ENCODE measurements at regions not wholly inside any gene's neighbourhood (a gene's known extent, or its start where the extent isn't known, plus 50 kb on each side); places are given as distances from the start of the nearest gene placed in this dataset.

DNA sequence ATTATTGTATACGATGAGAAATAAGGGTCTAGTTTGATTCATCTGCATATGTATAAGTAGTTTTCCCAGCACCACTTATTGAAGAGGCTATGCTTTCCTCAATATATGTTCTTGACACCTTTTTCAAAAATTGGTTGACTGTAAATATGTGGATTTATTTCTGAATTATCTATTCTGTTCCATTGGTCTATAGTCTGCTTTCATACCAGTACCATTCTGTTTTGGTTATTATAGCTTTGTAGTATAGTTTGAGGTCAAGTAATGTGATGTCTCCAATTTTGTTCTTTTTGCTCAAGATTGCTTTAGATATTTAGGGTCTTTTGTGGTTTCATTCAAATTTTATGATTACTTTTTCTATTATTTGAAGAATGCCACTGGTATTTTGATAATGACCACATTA is 103.8 kb upstream of the LIPC start:
- Histone ChIP-seq H3K9ac (ENCODE audit: control insufficient read depth, insufficient read depth, low read length) (no peak overlapping the region), H3K4me3 (no peak overlapping the region), H3K4me1 (ENCODE audit: control insufficient read depth, insufficient read depth, low read length) (peaks cover 22% of the 10 kb centered on the region), H3K79me2 (ENCODE audit: control insufficient read depth, insufficient read depth, low read length) (no peaks in the 10 kb centered on the region), H4K20me1 (ENCODE audit: control insufficient read depth, insufficient read depth) (no peaks in the 10 kb centered on the region), H3K9me3 (replicated peaks; ENCODE audit: control insufficient read depth, insufficient read depth, low read length) (no peaks in the 10 kb centered on the region; the same call in 2 of the 3 replicates), H3K4me2 (ENCODE audit: control insufficient read depth, insufficient read depth) (no peak overlapping the region), H3K36me3 (ENCODE audit: control insufficient read depth in 2 of 2, insufficient read depth in 2 of 2, low read length in 1 of 2) (no peaks in the 10 kb centered on the region), H2AFZ (ENCODE audit: control insufficient read depth, low read depth, low read length) (no peak overlapping the region), H3K27ac (ENCODE audit: control insufficient read depth, insufficient read depth) (no peak overlapping the region), H3K27me3 (replicated peaks in 1 of 2; ENCODE audit: control insufficient read depth in 2 of 2, insufficient read depth in 2 of 2, low read length in 1 of 2) (no peaks in the 10 kb centered on the region)
- ChIA-PET SMC1A (ENCODE audit: uncharacterized antibody, unreplicated experiment) (interaction anchor here (1.0 kb wide), 1 partner anchor 10 kb away, joined by 3 read pairs; no protein-coding TSS in a partner anchor), POLR2A (no interaction called here), RAD21 (ENCODE audit: unreplicated experiment) (interaction anchor here (0.5 to 1.0 kb wide), 3 partner anchors 13 to 442 kb away, joined by 3 read pairs; no protein-coding TSS in a partner anchor), CTCF (no interaction called here)
- FAIRE-seq (no peak), ATAC-seq (no peak), DNase-seq (ENCODE audit: low read depth, low spot score) (no peak)
- TF ChIP-seq CREB1 (IDR thresholded peaks at IDR 0.05; ENCODE audit: low read depth) (no peak), TCF12 (IDR thresholded peaks at IDR 0.05; ENCODE audit: low read depth, low read length) (no peak), NR2F1 (conservative IDR thresholded peaks at IDR 0.05) (no peak), CREM (IDR thresholded peaks at IDR 0.05; ENCODE audit: low read depth) (no peak), MTA3 (IDR thresholded peaks at IDR 0.05; ENCODE audit: borderline replicate concordance, low read length) (no peak), SMAD1 (IDR thresholded peaks at IDR 0.05; ENCODE audit: low read depth, partially characterized antibody) (no peak), PAX8 (IDR thresholded peaks at IDR 0.05) (no peak)
- TF ChIP-seq, protein P1, sequence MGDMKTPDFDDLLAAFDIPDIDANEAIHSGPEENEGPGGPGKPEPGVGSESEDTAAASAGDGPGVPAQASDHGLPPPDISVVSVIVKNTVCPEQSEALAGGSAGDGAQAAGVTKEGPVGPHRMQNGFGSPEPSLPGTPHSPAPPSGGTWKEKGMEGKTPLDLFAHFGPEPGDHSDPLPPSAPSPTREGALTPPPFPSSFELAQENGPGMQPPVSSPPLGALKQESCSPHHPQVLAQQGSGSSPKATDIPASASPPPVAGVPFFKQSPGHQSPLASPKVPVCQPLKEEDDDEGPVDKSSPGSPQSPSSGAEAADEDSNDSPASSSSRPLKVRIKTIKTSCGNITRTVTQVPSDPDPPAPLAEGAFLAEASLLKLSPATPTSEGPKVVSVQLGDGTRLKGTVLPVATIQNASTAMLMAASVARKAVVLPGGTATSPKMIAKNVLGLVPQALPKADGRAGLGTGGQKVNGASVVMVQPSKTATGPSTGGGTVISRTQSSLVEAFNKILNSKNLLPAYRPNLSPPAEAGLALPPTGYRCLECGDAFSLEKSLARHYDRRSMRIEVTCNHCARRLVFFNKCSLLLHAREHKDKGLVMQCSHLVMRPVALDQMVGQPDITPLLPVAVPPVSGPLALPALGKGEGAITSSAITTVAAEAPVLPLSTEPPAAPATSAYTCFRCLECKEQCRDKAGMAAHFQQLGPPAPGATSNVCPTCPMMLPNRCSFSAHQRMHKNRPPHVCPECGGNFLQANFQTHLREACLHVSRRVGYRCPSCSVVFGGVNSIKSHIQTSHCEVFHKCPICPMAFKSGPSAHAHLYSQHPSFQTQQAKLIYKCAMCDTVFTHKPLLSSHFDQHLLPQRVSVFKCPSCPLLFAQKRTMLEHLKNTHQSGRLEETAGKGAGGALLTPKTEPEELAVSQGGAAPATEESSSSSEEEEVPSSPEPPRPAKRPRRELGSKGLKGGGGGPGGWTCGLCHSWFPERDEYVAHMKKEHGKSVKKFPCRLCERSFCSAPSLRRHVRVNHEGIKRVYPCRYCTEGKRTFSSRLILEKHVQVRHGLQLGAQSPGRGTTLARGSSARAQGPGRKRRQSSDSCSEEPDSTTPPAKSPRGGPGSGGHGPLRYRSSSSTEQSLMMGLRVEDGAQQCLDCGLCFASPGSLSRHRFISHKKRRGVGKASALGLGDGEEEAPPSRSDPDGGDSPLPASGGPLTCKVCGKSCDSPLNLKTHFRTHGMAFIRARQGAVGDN (IDR thresholded peaks at IDR 0.05) = no peak
- TF ChIP-seq, protein P2, sequence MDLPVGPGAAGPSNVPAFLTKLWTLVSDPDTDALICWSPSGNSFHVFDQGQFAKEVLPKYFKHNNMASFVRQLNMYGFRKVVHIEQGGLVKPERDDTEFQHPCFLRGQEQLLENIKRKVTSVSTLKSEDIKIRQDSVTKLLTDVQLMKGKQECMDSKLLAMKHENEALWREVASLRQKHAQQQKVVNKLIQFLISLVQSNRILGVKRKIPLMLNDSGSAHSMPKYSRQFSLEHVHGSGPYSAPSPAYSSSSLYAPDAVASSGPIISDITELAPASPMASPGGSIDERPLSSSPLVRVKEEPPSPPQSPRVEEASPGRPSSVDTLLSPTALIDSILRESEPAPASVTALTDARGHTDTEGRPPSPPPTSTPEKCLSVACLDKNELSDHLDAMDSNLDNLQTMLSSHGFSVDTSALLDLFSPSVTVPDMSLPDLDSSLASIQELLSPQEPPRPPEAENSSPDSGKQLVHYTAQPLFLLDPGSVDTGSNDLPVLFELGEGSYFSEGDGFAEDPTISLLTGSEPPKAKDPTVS (IDR thresholded peaks at IDR 0.05; ENCODE audit: low read depth, low read length) = no peak
- TF ChIP-seq, protein P3, sequence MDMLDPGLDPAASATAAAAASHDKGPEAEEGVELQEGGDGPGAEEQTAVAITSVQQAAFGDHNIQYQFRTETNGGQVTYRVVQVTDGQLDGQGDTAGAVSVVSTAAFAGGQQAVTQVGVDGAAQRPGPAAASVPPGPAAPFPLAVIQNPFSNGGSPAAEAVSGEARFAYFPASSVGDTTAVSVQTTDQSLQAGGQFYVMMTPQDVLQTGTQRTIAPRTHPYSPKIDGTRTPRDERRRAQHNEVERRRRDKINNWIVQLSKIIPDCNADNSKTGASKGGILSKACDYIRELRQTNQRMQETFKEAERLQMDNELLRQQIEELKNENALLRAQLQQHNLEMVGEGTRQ (IDR thresholded peaks at IDR 0.05; ENCODE audit: borderline replicate concordance, low read depth, low read length) = no peak
- in situ Hi-C loops (cut with MboI) (no loop called here), intact Hi-C loops (cut with micrococcal nuclease; ENCODE audit: unreplicated experiment) (no loop called here)
- 95% methylated on average over 1 of the region's 1 CpG for WGBS (ENCODE audit: insufficient coverage, insufficient replicate concordance, low lambda C conversion rate, missing lambda C conversion rate)
- BruUV-seq (replicated peaks) = no TSS peak
